Neural progenitor cell (in vitro differentiated cells): ENCODE measurements at regions not wholly inside any gene's neighbourhood (a gene's known extent, or its start where the extent isn't known, plus 50 kb on each side); places are given as distances from the start of the nearest gene placed in this dataset.

Experiments used
- CTCF ChIP-seq: fragments of 200-600 bp; sonication (generic); IDR thresholded peaks from 2 replicates; pipeline ENCODE4 v1.5.1; 2017; ENCODE audit warnings: antibody characterized with exemption, mild to moderate bottlenecking
- EZH2 ChIP-seq: fragments of 200-600 bp; sonication (generic); IDR thresholded peaks from 2 replicates; pipeline ENCODE4 v1.6.1; 2017; ENCODE audit warnings: antibody characterized with exemption, mild to moderate bottlenecking, moderate library complexity

GRCh38 chr18:26635466-26635865, 87.1 kb upstream of the KCTD1 start:
- TF ChIP-seq CTCF = no peak
- no peak for TF ChIP-seq EZH2
